ENCODE measurements at regions not wholly inside any gene's neighbourhood (a gene's known extent, or its start where the extent isn't known, plus 50 kb on each side); places are given as distances from the start of the nearest gene placed in this dataset.
"Not testable (repeated sequence)": the region's sequence is repeated elsewhere in the genome, so short reads cannot be mapped to it uniquely, and the experiment has no call there.

DNA sequence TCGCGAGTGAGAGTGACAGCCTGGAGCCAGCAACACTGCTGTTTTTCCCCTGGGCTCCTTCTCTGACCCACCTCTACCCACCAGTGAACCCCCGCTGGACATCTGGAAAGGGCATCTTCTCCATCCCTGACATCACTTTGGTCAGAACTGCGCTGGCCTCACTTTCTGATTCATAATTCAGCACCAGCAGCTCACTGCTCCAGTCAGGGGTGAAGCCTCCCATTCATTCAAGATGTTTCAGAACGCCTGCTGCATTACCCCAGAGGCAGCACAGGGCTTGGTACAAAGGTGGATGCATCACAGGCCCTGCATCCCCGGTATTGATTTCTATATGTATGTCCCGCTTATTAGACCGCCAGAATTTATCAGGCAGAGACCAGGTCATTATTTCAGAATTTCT lies 182.8 kb upstream of the TSHZ3 start:
- no peak for DNase-seq

DNA sequence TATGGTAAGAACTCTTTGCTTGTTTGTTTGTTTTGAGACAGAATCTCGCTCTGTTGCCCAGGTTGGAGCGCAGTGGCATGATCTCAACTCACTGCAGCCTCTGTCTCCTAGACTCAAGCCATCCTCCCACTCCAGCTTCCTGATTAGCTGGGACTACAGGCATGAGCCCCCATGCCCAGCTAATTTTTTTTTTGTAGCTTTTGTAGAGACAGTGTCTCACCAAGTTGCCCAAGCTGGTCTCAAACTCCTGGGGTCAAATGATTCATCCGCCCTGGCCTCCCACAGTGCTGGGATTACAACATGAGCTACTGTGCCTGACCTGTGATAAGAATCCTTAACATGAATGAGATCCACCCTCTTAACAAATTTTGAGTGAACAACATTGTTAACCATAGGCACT lies 183.9 kb upstream of the TSHZ3 start:
- no peak for DNase-seq

DNA sequence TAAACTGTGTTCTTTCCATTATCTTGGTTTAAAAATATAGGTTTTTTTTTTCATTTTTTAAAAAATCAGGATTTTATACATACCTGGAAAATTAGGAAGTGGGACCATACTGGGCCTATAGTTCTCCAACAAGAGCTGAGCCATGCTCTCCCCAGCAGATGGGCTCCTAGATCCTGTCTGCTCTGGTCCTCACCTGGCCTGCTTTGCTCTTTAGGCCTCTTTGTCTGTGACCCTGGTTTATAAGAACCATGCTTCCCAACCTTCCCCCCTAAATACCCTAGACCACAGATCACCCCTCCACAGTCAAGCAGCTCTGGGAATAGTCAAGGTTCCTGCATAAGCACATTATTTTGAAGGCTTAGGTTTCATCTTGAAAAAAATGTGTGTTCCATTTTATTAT lies 185.0 kb upstream of the TSHZ3 start:
- DNase-seq = no peak

DNA sequence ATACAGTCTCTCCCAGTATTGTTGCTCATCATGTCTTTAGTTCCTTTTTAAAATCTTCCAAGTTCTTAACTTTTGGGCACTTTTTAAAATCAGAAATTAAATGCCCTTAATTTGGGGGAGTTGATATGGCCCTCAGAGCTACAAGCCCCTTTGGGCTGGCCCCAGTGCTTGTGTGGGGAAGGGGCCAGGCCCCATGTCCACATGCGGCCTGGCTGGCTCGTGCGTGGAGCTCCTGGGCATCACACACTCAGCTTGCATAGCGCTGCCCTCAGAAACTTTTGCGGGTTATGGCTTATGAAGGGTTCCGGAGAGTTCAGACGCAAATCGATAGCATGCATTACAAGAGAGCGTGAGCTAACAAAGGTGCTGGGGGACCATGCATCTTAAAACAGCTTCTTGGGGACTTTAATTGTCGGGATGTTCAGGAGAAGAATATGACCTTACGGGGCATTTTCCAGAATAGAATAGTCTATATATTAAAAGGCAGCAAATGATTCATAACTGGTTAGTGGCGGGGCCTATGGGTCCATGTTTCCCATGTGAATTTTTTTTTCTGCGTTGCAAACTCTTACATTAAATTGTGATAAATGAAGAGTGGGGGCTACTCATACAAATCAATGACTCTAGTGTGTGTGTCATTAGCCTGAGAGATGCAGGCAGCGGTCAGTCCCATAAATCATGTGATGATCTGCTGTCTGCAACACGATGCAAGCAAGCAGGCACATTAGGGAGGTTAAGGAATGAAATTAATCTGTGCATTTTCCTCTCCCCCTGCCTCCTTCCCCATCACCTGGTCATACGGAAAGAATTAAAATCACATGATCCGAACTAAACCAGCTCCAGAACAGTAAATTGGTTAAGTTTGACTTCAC lies 185.8 kb upstream of the TSHZ3 start:
- no peak for DNase-seq

DNA sequence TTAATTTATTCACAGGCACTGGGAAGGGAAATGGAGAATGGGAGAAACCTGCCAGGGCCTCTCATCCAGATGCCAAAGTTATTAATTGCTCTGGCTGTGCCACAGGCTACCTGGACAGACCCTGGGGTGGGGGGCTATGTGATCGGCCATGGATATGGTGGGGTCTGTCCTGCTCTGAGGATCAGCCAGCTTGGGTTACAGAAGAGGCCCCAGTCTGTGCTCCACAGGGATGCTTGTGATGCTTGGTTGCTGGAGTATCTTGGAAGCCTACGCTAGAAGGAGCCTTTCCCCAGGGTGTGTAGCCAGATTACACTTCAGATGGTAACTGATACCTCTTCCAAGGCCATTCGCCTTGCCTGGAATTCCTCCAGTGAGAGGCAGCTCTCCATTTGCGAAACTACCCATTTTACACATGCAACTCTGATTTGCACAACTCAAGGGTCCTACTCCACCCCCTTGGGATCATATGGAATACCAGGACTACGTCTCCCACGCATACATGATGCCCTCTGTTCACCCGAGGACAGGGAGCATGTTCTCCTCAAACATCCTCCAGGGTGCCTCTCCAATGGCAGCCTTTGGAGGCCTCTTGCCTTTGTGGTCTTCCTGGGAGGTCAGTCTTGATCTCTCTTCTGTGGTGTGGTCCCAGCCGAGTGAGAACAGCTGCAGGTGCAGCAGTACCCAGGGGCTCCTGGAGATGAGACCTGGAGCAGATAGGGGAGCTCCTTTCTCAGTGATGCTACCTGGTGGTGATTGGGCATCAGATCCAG lies 186.6 kb upstream of the TSHZ3 start:
- no peak for DNase-seq

DNA sequence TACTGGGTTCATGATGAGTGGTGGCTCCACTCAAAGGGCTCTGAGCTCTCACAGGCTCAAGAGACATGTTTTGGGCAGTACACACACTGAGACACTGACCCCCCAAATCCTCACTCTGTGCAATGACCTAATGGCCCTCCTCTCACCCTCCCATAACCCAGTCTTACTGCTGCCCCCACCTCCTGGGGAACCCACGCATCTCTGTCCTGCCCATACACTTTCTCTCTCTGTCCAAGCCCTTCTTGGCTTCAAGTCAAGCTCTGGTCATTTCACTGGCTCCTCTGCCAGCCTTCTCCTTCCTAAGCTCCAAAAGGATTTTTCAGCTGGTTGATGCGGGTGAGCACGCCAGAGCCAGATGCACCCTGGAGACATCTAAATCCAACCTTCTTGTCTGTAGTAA lies 187.9 kb upstream of the TSHZ3 start:
- no peak for DNase-seq

DNA sequence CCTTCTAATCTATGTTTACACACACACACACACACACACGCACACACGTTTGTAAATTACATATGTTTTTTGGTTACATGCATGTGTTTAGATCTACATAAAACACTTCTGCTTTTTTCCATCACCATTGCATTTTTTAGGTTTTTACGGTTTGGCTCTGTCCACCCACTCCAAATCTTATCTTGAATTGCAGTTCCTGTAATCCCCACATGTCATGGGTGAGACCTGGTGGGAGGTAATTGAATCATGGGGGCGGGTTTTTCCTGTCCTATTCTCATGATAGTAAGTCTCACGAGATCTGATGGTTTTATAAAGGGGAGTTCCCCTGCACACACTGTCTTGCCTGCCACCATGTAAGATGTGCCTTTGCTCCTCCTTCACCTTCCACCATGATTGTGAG lies 188.7 kb upstream of the TSHZ3 start:
- not testable (repeated sequence) for DNase-seq

DNA sequence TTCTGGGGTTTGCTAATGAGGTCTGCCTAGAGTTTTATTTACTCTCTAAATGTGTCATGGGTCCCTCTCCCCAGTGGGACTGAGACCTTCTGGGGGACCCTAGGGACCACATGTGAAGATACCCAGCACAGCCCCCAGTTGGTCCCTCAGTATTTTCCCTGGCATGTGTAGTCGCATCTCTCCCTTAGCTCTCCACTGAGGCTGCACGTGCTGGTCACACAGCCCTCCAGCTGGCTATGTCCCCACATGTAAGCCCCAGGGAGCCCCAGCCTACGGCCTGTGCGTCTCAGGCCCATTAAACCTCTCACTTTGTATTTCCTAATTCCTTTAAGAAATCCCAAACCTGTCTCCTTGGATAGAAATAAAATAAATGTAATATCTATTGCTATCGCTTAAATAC lies 189.6 kb upstream of the TSHZ3 start:
- DNase-seq = no peak

DNA sequence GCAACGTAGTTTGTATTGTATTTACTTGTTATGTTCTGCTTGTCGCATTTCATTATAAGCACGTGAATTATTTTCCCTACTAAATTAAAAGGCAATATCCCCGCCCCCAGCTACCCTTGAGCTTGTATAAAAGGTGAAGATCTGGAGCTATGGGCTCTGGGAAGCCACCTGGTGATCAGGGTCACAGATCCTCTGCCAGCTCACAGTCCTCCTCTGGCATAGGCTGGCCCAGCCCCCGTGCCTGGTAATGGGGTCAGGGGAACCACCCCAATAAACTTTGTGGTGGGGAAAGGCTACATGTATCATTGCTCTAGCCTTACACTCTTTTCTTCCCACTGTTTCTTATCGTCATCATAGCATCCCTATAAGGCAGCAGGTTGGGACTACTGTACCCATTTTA lies 190.2 kb upstream of the TSHZ3 start:
- DNase-seq = no peak

DNA sequence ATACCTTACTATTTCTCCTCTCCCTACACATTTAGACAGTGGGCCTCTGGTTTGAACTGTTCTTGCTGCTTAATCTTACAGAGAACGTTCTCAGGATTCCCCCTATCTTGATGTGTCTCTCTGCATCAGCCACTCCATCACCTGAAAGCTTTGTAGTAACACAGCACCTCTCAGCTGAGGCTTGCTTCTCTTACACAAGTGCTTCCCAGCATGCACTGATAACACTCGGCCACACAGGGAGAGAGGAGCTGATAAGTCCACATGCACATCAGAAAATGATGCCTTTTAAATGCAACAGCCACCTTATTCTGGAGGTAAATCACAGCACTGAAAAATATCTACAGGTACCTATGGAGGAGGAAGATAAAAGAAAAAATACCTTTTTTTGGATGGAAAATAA lies 192.2 kb upstream of the TSHZ3 start:
- no peak for DNase-seq

DNA sequence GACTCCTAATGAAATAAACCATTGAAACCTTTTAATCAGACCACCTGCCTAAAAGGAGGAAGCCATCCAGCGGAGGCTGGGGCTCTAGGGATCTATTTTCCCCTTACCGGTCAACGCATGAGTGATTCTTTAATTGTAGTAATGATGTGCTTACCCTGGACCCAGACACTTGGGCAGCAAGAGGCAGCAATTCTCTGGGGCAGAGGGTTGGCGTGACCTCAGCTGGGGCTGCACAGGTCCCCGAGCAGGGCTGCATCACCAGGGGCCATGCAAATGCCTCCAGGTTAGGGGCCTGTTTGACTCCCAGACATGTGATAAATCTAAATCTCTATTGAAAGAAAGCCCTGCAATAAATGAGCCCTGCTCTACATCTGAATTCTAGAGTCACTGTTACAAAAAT lies 194.2 kb upstream of the TSHZ3 start:
- no peak for DNase-seq

DNA sequence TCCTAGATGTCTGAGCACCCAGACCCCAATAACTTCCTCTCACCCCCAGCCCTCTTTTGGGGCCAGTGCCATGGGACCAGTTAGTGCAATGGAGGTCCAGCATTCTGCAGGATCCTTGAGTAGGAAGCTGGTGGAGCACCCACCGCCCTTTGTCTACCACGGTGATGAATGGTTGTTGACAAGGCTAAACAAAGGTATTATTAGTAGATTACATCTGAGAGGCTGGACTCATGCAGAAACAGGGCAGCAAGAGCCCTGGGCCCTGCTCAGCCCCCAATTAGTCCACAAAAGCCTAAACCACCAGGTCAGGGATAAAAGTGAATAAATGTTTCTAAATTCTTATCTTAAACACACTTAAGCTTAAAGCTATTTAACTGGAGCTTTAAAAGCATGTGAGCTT lies 196.5 kb upstream of the TSHZ3 start:
- no peak for DNase-seq

DNA sequence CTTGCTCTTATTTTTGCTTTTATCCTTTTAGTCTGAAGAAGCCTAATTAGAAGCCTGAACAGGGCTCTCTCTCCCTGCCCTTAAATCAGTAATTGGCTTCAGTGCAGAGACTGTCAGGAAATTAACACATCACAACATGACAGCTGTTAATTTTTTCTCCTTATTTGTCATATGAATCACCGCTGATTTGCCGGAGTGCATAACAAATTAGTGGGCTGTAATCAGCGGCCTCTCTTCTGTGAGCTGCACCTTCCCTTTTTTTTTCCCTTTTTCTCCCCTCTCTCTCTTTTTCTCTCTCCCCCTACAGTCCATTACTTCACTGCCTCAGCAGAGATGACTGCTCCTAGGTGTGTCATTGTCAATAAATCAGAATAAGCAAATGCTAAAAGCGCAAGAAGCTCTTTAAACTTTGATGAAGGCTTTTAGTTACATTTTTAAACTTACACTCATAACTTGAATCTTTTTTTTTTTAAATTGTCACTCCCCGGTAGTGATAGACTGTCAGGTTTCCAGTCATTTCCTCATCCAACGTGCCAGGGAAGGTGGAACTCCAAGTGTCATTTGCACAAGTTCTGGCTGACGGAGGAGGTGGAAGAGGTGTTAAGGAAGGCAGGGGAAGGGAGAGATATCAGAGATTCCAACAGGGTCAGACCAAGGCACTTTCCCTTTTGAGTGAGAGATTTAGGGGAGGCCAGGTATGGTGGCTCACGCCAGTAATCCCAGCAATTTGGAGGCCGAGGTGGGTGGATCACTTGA lies 197.1 kb upstream of the TSHZ3 start:
- DNase-seq = no peak

DNA sequence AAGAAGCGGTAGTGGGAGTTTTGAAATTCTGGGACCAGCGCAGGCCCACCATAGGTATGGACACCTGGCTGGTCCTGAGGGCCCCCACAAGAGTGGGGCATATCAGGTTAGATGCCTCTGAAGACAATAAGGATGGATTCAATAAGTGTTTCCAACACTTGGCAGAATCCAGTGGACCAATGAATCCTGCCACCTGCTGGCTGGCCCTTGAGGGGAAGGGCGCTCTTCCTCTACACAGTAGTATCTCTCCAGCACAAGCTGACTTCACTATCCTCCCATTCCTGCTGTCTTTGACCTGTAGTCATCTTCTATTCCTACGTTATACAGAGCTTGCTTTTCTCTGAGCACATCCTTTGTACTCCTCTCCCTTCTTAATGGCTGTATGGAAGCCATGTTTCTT lies 199.7 kb upstream of the TSHZ3 start:
- DNase-seq = no peak

DNA sequence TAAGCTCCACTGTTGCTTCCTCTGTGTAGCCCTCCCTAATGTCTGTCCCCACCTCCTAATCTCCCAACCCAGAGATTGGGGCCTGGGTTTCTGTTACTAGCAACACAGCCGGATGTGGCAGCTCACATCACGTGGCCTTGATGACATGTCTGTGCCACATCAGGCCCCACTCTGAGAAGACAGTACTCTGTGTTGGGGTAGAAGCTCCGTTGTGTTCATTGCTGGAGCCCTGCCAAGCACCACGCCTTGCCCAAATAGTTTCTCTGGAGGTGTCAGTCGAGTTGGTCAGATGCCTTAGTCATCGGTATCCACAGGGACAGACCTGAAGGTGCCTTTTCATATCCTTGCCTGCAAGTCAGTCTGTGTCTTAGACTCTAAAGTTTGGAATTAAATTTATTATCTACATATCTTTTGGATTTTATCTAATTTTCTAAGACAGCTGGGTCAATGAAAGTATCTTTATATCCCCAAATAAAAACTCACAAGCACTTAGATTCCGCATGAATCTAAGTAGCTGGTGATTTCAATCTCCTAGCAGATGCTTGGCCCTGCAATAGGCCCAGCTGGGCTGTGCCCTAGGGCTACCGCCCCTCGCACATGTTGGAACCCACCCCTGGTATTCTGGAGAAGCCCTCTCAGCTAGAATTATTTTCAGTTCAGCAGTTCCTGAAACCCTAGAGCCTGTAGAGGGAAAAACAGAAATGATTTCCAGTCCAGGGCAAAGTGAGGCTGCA lies 204.0 kb upstream of the TSHZ3 start:
- no peak for DNase-seq

DNA sequence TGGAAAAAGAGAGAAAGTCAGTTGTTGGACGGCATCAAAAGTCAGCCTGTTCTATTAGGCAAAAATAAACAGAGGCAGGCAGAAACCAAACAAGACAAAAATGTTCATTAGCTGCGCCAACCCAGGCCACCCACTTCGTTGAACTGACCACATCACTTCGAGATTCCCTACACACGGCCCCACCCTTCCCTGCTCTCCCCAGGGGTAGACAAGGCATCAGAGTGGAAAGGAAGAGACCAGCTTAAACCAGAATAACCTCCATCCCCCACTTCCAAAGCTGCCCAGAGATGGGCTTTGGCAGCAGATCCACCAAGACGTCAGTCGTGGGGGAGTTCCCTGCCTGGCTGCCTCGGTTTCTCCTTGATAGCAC lies 204.6 kb upstream of the TSHZ3 start:
- DNase-seq = no peak

DNA sequence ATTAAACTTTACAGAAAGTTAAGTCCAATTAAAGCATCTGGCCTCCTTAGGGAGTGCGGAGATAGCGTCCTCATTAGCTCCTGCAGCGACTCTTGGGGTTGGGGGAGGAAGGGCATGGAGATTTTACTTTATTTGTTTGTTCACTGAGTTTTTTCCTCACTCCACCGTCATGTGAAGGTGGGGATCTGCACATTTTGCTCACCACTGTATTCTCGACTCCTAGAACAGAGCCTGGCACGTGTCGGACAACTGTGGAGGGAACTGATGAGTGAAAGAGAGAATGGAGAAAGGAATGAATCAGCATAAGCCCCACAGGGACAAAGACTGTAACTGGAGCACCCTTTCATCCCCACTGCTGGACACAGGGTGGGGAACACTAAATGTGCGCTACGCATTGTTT lies 205.1 kb upstream of the TSHZ3 start:
- DNase-seq = no peak

DNA sequence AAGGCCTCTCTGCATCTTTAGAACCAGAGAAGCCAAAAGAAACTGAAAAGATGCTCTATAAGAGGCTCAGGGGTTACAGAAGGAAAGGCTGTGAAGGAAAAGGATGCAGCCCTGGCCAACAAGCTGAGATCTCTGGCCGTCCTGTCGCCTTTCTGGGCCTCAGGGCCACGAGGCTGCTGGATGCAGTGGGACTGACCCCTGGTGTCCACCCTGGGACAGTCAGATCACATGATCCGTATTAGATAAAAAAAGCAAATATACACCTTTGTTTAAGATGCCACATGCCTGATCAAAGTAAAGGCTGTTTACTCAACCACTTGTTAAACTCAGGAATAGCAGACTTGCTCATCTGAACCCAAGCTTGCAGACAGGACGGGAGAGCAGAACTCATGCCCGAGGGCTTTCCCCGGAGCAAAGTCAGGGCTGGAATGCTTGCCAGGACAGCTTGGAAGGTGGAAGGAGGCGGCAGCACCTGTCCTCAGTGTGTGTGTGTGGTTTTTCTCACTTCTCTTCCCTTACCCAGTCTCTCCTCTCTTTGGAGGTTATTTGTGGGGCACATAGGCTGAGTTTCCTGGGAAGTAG lies 206.5 kb upstream of the TSHZ3 start:
- DNase-seq = no peak

DNA sequence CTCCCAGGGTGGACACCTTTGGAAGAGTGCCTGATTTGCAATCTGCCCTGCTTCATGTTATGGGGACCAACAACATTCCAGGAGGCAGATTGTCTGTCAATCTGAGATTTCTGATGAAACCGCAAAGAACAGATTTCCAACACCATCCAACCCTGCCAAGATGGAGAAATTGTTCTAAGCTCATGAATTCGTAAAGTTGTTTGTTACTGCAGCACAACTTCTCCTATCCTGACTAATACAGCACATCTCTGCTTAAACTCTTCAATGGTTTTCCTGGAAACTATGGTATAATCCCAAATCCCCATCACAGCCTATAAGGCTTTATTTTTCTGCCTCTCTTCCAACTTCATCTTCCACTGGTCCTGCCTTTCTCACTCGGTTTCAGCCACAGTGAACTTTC lies 210.3 kb upstream of the TSHZ3 start:
- DNase-seq = no peak

DNA sequence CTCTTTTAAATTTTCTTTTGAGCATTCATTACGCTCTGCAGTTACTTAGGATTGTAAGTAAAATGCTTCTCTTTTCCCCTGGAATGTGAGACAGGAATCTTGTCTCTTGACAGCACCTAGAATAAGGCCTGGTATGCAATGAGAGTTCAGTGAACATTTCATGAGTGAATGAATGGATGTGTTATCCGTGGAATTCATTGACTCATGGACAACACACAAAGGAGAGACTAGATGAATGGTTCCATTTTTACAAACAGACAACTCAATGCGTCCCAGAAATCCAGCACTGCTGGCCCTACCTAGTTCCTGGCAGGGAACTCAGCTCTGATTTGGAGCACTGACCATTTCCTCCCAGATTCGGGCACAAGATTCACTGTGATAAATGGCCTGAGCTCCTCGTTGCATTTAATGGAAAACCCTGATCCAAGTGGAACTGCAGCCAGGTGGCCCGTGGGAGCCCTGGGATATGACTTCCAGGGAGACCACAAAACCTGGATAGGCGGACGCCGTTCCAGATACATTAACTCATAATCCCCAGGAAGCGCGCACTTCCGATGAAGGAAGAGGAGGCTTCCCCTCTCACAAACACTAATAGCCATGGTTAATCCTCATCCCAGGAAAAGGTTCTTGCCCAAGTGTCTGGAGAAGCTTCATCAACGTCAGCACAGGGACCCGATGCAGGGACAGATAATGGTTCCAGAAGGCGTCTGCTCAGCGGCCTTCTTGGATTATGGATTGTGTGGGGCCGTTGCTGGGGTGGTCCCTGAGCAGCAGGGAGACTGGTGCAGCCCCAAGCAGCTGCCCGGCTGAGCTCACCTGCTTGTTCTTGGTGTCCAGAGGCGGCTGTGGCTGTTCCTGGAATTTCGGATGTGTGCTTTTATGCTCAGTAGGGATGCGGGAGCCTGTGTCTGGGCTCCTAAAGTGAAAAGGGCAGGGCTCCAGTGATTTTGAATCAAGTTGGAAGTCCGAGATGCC lies 211.1 kb upstream of the TSHZ3 start:
- no peak for DNase-seq

DNA sequence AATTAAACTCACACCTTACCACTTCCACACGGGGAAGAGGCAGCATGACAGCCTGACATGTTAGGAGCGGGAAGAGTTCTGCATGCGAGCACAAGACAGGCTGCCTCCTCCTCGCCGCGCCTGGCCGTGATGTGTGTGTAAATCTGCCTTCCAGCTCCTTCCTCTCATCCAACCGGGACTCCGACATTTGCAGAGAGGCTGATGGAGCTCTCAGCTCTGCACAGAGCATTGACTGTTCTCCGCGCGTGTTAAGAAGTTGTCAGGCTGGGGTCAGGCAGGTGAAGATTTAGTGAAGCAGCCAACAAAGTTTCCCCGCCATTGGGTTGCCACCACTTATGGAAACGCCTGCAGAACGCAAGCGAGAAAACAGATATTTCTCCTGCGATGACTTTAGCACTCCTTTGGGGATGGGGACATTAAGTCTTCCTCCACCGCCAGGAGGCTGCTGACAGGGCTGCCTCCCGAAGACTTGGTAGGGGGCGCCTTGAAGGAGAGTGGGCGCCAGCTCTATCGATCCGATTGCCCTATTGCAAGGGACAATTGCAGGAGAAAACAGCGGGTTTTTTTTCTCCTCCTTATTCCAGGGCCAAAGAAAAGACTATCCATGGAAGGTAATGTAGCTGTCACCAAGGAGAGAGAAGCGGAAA lies 213.9 kb upstream of the TSHZ3 start:
- no peak for DNase-seq

Data from kidney glomerular epithelial cell (primary cell).